ENCODE measurements at regions not wholly inside any gene's neighbourhood (a gene's known extent, or its start where the extent isn't known, plus 50 kb on each side); places are given as distances from the start of the nearest gene placed in this dataset.
"Not testable (repeated sequence)": the region's sequence is repeated elsewhere in the genome, so short reads cannot be mapped to it uniquely, and the experiment has no call there.

DNA sequence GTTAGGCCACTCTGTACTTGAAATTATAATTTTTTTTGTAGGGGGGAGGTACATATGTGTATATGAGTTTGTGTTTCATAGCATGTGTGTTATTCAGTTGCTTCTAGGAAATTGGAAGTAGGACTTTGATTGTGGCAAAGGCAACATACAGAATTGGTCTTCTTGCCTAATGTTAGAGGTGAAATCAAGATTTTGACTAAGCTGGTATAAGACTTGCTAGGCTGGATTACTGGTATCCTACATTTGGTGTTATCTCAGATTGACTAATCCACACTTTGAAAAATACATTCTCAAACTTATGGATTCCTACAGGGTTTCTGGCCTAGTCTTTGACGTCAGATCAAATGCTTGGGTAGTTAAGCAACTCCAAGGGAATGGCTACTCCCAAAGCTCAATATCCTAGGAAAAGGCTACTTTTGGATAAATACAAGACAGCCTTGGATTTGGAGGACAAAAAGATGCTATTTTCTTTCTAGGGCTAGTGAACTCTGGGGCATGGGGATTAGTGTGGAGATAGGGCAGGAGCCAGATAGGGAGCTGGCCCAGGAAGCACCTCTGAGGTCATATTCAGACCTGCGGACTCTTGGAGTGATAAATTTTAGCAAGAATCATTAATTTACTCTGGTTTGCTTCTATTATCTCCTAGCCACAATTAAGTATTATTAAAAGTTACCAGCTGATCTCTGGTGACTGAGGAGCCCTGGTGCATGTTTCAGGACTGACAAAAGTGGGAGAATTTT is 144.0 kb upstream of the RPS23 start:
- H3K4me3 ChIP-seq (ENCODE audit: low read depth, low read length) = no peak overlapping the region
- TF ChIP-seq, protein P1, sequence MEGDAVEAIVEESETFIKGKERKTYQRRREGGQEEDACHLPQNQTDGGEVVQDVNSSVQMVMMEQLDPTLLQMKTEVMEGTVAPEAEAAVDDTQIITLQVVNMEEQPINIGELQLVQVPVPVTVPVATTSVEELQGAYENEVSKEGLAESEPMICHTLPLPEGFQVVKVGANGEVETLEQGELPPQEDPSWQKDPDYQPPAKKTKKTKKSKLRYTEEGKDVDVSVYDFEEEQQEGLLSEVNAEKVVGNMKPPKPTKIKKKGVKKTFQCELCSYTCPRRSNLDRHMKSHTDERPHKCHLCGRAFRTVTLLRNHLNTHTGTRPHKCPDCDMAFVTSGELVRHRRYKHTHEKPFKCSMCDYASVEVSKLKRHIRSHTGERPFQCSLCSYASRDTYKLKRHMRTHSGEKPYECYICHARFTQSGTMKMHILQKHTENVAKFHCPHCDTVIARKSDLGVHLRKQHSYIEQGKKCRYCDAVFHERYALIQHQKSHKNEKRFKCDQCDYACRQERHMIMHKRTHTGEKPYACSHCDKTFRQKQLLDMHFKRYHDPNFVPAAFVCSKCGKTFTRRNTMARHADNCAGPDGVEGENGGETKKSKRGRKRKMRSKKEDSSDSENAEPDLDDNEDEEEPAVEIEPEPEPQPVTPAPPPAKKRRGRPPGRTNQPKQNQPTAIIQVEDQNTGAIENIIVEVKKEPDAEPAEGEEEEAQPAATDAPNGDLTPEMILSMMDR (IDR thresholded peaks at IDR 0.05; ENCODE audit: insufficient read depth, low read depth, low read length) = no peak
- peak; percentile 34 for DNase-seq (ENCODE audit: low read depth)

DNA sequence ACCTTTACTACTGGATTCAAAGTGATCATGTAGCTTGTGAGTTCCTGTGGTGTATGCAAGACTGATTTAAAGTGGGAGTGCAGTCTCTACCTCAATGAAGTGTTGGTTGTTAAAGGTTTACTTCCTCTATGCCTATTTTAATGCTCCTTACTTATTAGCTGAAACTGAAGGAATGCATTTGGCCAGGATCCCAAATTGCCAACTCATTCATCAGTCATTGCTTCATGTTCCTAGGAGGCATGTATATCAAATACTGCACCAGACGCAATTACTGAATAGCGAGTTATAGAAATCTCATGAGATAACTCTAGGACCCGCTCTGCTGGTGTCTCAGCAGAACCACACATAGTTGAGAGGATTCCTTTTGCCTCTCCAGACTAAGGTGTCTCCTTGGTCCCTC is 143.0 kb upstream of the RPS23 start:
- TF ChIP-seq, protein P1 (IDR thresholded peaks at IDR 0.05; ENCODE audit: insufficient read depth, low read depth, low read length) = peak; percentile 32
- DNase-seq (ENCODE audit: low read depth) = peak; percentile 80
- H3K4me3 ChIP-seq (ENCODE audit: low read depth, low read length) = no peak overlapping the region

DNA sequence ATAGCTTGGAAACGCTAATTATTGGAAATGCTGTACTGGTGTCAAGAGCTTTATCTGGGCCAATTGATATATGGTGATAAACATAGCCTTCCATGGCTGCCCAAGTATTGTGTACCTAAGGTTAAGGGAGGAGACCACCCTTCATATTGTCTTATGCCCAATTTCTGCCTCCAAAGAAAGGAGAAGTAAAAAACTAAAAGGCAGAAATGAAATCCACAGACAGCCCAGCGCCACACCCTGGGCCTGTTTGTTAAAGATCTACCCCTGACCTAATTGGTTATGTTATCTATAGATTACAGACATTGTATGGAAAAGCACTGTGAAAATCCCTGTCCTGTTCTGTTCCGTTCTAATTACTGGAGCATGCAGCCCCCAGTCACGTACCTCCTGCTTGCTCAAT is 142.4 kb upstream of the RPS23 start:
- not testable (repeated sequence) for DNase-seq (ENCODE audit: low read depth); H3K4me3 ChIP-seq (ENCODE audit: low read depth, low read length)

DNA sequence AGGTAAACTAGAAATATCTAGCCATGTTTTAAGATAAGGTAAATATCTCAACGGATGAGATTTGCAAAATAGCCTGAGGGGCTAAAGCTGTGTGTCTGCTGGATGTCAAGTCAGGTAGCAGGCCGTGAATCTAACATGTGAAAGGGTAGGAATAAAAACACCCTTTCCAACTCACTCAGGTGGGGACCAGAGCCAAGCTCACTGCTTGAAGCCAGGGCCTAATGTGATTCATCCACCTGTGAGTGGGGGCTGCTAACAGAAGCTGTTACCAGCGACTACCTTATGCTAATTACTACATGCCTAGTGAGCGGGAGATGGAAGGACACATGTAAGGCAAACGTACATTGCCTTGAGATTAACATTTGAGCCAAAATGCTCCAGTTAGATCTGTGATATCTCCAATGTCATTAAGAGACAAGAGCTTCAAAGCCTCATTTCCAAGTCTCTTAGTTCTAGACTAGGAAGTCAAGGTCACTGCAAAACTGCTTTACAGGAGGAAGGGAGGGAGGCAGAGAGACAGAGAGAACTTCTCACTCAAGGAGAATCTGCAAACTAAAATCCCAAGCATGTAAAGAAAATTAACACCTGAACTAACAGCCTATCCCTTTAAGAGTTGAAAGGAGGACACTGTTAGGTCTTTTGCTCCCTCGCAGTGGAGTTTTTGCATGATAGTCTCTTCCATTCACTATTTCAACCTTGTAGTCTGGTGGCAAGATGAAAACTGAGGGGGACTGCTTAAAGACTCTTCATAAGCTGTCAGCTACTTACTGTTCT is 141.6 kb upstream of the RPS23 start:
- no peak overlapping the region for H3K4me3 ChIP-seq (ENCODE audit: low read depth, low read length)
- DNase-seq (ENCODE audit: low read depth) = no peak
- TF ChIP-seq, protein P1 (IDR thresholded peaks at IDR 0.05; ENCODE audit: insufficient read depth, low read depth, low read length) = no peak

DNA sequence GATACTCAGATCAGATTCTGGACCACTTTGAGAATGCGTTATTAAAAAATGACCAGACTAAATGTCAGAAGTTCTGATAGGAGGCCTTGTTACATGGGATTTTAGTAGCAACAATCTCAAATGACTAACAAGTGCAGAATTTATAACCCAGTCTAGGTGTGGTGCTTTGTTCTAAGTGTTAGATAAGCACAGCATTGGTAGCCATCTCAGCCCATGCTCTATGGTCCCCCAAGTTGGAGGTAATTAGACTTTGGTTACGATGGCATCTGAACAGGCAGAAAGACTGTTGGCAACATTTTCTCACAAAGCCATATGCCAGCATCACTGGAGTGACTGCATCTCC is 140.4 kb upstream of the RPS23 start:
- no peak for DNase-seq (ENCODE audit: low read depth)
- no peak overlapping the region for H3K4me3 ChIP-seq (ENCODE audit: low read depth, low read length)
- TF ChIP-seq, protein P1 (IDR thresholded peaks at IDR 0.05; ENCODE audit: insufficient read depth, low read depth, low read length) = no peak

DNA sequence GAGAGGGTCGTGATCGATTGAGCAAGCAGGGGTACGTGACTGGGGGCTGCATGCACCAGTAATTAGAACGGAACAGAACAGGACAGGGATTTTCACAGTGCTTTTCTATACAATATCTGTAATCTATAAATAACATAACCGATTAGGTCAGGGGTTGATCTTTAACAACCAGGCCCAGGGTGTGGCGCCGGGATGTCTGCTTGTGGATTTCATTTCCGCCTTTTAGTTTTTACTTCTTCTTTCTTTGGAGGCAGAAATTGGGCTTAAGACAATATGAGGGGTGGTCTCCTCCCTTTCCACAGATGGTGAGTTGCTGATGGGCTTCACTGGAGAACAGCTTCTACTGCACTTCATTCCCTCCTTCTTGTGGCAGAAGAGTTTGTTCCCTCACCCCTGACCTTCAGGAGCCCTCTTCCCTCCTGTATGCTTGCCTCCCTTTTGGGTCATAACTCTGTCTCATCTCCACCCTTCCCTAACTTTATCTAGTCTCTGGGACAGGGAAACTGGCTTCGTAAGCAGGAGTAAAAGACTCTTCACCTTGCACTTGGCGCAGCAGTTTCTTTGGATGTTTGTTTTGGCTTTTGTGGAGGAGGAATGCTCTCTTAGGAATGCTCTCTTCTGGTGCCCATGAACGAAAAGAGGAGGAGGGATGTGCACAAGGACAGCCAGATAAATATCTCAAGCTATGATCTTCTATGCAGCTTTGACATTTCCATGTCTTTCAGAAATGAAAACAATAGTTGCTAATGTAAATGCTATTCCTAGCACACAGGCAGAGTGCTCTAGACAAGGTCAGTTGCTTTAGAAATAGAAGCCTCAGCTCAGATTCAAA is 139.8 kb upstream of the RPS23 start:
- peak; percentile 84 for DNase-seq (ENCODE audit: low read depth)
- H3K4me3 ChIP-seq (ENCODE audit: low read depth, low read length) = no peak overlapping the region
- TF ChIP-seq, protein P1 (IDR thresholded peaks at IDR 0.05; ENCODE audit: insufficient read depth, low read depth, low read length) = no peak

DNA sequence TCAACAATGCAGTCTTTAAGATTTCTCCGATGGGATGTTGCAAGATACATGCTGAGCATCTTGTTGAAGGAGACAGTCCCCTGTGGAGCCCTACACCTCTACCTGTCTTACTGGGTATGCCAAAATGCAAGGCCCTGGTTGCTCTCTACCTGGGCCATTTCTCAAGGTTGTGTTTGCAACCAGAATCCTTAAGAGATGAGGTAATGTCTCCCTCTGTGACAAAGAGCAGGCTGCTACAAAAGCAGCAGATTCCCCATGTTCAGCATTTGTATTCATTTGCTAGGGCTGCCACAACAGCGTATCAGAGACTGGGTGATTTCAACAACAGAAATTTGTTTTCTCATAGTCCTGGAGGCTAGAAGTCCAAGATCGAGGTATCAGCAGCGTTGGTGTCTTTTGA is 138.4 kb upstream of the RPS23 start:
- DNase-seq (ENCODE audit: low read depth) = no peak
- no peak overlapping the region for H3K4me3 ChIP-seq (ENCODE audit: low read depth, low read length)
- TF ChIP-seq, protein P1 (IDR thresholded peaks at IDR 0.05; ENCODE audit: insufficient read depth, low read depth, low read length) = no peak
